NCI-H1417 treated with DMSO at 0.1 percent for 48 hours (cell line): ENCODE measurements at regions not wholly inside any gene's neighbourhood (a gene's known extent, or its start where the extent isn't known, plus 50 kb on each side); places are given as distances from the start of the nearest gene placed in this dataset.
"Not testable (repeated sequence)": the region's sequence is repeated elsewhere in the genome, so short reads cannot be mapped to it uniquely, and the experiment has no call there.

ENCODE experiments used
- DNase-seq: peaks from one replicate; lab custom pipeline; 2025; lab: John Stamatoyannopoulos, UW

GRCh38 chr7:126177782-126178181 lies 1075.0 kb downstream of the GRM8 start:
- DNase-seq: no peak

- no peak for DNase-seq
Measured at GRCh38 chr7:126166645-126167044, 1086.1 kb downstream of the GRM8 start.

DNA sequence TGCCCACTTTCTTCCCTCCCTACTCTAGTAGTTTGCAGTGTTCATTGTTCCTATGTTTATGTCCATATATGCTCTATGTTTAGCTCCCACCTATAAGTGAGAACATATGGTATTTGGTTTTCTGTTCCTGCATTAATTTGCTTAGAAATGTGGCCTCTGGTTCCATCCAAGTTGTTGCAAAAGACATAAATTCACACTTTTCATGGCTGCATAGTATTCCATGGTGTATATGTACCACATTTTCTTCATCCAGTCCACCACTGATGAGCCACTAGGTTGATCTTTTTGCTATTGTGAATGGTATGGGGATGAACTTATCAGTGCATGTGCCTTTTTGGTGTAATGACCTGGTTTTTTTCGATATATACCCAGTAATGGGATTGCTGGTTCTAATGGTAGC lies 1089.1 kb downstream of the GRM8 start:
- DNase-seq: no peak

DNA sequence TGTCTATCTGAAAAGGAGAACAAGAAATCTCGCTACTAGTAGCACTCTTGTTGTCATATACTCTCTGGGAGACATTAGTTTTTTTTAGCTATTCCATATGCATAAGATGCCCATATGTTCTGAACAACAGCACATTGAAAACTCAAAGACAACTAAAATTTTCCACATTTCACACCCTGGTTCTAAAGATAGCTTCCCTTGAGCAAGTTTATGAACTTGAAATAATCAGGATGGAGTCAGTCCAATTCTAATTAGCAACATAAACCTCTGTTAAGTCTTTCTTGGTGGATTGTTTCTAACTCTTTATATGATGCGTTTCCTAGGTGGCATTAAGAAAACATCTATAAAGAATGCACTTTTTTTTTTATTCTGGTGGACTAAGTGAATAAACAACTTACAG lies 1095.3 kb downstream of the GRM8 start:
- no peak for DNase-seq

DNA sequence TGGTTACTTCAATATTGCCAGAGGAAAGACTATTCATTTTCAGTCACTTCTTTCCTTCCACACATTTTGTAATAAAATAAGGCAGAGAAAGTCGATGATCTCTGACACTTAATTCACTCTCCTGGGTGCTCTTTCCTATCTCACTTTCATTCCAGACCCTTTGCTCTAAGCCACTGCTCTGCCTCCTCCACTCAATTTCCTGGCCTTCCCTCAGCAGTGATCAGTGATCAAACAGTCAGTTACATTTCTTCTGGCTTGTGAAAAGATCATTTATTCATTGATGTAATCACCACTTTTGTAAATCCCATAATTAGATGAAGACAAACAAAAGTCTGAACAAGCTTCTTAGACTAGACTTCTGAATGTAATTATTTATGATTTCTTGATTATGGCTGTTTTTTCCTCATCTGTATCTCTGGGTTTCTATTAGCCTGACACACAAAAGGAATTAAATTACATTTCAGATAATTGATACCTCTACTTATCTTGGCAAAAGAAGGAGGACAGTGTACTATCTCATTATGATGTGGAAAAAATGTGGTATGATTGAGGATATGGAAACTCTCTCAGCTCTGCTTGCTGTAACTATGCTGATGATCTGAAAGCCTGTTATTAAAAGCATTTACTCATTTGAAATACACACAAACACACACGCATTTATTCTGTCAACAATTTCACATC lies 1102.3 kb downstream of the GRM8 start:
- DNase-seq: peak; percentile 70

DNA sequence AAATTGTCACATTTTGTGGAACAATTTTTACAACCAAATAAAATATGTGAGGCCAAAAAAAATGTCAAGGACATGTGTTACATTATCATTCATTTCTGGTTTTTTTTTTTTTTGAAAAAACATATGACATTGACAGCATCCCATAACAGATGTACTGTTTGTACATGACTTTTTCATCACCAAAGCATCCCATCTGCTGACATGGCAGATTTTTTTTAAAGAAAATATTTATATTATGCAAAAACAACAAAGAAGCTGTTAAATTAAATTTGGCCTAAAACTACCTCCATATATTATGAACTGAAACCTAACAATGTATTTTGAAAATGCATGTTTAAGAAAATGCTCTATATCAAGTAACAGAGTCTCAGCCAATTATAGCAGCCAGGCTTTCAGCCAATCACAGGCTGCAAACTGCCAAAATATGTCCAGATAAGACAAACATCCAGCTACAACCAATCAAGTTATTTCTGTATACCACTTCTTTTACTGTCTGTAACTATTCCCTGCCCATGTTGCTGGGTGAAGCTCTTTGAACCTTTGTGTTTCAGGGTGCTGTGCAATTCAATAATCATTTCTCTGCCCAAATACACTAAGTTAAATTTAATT lies 1111.8 kb downstream of the GRM8 start:
- DNase-seq: no peak

DNA sequence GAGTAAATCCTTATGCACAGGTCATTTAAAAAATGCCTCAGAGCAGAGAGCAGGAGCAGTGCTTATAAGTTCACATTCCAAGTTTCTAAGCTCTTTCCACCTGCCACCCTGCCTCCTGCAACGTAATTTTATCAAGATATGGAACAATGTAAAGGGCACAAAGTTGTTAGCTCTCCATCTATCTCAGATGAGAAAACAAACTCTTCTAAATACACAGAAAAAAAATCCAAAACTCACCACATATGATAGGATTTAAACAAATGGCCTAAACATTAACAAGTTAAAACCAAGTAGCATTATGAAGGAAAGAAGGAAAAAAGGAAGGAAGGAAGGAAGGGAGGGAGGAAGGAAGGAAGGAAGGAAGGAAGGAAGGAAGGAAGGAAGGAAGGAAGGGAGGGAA lies 1132.8 kb downstream of the GRM8 start:
- no peak for DNase-seq

GRCh38 chr7:126103582-126103981 lies 1149.2 kb downstream of the GRM8 start:
- no peak for DNase-seq

DNA sequence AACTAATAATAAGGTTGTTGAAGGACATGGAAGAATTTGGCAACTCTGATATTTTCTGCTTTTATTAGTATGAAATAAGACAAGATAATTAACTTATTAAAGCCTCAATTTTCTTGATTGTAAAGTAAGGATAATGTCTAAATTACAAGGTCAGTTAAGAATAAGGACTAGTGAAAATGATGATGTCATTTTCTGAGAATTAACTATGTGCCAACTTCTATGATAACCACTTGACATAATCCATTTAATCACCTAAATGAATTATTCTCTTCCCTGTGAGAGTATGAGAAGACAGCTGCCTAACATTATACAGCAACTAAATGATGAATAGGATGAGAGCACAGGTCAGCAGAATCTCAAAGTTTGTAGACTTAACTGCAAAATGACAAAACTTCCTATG lies 1153.4 kb upstream of the POT1 start:
- DNase-seq: no peak

DNA sequence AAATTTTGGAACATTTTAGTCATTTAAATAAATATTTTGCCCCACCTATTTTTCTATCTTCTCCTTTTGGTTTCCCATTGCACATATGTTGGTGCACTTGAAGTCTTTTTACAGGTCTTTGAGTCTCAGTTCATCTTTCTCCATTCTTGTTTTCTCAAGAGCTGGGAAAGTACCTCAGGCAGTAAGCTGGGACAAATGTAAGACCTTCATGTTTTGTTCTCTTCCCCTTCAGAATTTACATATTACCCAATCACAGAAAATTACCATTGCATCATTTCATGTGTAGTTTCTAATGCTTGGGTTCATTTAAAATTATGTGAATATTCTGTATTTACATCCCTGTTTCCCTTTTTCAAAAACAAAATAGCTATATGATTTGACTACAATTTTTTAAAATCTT lies 1150.0 kb upstream of the POT1 start:
- no peak for DNase-seq

DNA sequence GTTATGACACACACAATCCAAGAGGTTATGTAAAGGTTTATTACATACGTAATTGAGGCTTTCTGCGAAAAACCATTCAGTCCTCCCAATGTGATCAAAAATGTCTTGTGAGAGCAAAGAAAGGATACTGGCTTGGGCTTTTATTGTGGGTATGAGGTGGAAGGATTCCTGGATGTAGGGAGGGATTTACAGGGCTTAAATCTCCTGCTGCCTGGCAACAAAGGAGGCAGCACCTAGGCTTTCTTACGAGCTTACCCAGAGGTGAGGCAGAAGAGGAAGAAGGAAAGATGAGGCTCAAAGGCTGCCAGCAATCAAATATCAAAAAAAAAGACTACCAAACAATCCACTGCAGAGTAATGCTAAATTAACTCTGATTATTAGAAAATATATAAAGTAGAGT lies 1149.5 kb upstream of the POT1 start:
- DNase-seq: no peak

GRCh38 chr7:126065766-126066165 lies 1136.1 kb upstream of the POT1 start:
- no peak for DNase-seq

DNA sequence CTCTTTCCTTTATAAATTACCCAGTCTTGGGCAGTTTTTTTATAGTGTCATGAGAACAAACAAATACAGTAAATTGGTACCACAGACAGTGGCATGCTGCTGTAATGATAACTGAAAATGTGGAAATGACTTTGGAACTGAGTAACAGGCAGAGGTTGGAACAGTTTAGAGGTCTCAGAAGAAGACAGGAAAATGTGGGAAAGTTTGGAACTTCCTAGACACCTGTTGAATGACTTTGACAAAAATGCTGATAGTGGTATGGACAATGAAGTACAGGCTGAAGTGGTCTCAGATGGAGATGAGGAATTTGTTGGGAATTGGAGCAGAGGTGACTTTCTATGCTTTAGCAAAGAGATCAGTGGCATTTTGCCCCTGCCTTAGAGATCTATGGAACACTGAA lies 1128.4 kb upstream of the POT1 start:
- no peak for DNase-seq

DNA sequence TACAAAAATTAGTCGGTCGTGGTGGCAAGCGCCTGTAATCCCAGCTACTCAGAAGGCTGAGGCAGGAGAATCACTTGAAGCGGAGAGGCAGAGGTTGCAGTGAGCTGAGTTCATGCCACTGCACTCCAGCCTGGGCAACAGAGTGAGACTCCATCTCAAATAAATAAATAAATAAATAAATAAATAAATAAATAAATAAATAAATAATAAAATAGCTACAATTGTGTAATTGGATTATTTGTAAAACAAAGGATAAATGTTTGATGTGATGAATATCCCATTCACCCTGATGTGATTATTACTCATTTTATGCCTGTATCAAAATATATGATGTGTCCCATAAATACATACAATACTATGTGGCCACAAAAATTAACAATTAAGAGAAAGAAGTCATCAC lies 1127.0 kb upstream of the POT1 start:
- DNase-seq: not testable (repeated sequence)

GRCh38 chr7:126052229-126052628 lies 1122.6 kb upstream of the POT1 start:
- no peak for DNase-seq

GRCh38 chr7:126044662-126045061 lies 1115.0 kb upstream of the POT1 start:
- DNase-seq: no peak

DNA sequence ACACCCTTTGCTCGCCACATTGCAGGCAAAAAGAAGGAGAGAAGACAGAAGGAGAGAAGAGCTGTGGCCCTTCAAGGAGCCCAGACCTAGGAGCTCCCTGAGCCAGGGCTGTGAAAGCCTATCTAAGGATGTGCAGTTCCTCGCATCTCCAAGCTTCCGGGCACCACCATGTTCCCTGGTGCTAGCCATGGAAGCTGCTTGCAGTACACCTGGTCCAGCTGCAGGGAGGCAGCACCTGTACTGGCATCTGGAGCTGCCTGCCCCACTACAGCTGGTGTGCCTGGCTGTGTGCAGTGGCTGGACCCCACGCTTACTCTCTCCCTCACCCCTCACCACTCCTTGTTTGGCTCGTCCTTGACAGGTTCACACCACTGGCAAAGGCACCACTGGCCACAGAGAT lies 1111.8 kb upstream of the POT1 start:
- no peak for DNase-seq

GRCh38 chr7:126040114-126041045 lies 1110.8 kb upstream of the POT1 start:
- DNase-seq: no peak

- no peak for DNase-seq
Measured at GRCh38 chr7:126026421-126027088, 1096.9 kb upstream of the POT1 start.

DNA sequence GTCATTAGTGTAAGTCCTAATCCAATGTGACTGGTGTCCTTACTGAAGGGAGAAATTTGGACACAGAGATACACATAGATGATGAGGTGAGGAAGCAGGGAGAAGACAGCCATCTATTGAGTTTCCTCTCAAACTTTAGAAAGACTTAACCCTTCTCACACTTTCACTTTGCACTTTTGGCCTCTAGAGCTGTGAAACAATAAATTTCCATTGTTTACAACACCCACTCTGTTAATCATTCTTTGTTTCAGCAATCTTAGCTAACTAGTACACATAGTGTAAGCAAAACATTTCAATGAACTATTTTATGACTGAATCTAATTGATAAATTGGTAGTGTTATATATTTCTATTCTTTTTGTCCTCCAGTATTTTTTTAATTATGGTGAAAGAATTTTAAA lies 1092.8 kb upstream of the POT1 start:
- DNase-seq: no peak

- no peak for DNase-seq
Measured at GRCh38 chr7:126016722-126017121, 1087.1 kb upstream of the POT1 start.

DNA sequence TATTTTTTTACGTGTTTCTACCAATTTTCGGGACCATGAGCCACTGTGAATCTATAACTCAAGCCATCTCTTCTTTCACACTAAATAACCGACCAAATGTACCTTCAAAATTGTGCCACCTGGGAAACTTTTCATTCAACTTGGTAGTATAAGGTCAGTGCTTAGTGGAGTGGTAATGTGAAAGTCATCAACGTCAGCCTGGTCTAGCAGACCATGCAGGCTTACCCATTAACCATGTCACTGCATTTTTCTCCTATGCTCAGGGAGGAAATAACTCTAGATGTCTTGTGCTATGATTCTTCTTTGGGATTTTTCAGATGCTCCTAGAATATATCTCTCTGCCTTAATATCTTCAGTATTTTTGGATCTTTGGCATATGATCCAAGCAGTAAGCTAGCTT lies 1075.4 kb upstream of the POT1 start:
- DNase-seq: no peak

DNA sequence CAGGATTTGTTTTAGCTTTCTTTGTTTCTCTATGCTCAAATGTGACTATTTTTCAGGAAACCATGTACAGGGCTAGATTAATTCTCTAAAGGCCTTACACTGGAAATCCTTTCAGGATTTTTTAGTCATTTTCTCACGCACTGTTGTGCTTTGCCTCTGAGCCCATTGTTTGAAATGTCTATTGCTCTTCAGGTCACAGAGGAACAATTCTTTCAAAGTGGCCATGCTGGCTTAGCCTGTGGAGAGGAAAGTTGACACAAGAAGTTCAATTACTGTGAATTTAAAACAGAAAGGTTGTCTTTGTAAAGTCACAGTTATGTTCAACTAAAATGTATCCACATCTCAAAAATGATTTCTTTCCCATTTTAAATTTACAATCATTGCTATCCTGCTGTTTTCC lies 1071.7 kb upstream of the POT1 start:
- DNase-seq: no peak
